ENCODE measurements at regions not wholly inside any gene's neighbourhood (a gene's known extent, or its start where the extent isn't known, plus 50 kb on each side); places are given as distances from the start of the nearest gene placed in this dataset.

- DNase-seq, result no peak
These were observed 87.3 kb upstream of the ZNF618 start for GRCh38 chr9:113788616-113789330.

DNA sequence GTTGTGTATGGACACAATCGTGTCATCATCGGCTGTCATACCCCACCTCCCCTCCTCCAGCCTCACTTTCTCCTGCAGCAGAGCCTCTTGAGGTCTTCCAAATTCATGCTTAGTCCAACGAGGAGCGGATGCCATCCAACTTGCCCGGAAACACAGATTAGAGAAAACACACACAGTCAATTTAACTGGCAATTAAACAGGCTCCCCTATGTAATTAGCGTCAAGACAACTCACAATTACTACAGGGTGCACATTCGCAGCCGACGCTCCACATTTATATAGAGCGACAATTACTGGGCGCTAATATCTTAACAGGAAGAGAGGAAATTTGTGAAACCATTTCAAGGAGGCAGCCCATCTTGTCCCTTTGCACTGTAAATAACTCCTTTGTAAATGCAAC, 86.0 kb upstream of the ZNF618 start:
- DNase-seq, result no peak

DNA sequence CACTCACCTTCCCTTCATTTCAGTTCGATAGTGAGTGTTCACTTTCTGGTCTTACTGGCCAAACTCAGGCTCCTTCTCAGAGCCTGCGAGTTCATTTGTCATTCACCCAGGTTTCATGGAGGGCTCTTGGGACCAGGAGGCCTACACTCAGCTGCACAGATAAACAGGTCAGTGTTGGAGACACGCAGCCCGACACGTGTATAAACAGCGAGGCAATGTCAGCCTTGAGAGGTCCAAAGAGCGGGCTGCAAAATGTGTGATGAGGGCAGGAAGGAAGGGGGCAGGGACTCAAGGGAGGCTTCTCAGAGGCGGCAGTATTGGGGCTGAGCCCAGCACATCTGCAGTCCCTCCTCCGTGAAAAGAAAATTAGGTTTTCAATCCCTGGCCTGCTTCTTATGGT, 82.6 kb upstream of the ZNF618 start:
- no peak for DNase-seq

DNA sequence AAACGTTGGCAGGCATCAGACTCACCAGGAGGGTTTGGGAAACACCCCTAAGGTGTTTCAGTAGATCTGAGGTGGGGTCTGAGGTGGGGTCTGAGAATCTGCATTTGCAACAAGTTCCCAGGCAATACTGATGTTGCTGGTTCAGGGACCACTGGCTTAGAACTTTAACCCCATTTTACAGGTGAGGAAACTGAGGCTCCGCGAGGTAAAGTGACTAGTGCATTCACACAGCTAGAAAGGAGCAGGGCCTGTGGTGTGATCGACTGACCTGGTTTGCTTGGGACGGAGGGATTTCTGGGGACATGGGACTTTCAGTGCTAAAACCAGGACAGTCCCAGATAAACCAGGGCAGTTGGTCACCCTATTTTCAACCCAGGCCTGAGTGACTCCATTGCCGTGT, 81.4 kb upstream of the ZNF618 start:
- DNase-seq, result no peak

DNA sequence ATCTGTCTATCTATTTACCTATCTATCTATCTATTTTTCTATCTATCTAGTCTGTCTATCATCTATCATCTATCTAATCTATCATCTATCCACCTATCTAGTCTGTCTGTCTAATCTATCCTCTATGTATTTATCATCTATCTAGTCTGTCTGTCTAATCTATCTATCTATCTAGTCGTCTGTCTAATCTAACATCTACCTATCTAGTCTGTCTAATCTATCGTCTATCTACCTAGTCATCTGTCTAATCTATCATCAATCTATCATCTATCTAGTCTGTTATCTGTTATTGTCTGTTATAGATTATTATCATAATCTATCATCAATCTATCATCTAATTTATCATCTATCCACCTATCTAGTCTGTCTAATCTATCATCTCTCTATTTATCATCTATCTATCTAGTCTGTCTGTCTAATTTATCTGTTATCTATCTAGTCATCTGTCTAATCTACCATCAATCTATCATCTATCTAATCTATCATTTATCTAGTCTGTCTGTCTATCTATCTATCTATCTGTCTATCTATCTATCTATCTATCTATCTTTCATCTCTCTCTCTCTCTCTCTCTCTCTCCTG, 80.2 kb upstream of the ZNF618 start:
- DNase-seq, result no peak

DNA sequence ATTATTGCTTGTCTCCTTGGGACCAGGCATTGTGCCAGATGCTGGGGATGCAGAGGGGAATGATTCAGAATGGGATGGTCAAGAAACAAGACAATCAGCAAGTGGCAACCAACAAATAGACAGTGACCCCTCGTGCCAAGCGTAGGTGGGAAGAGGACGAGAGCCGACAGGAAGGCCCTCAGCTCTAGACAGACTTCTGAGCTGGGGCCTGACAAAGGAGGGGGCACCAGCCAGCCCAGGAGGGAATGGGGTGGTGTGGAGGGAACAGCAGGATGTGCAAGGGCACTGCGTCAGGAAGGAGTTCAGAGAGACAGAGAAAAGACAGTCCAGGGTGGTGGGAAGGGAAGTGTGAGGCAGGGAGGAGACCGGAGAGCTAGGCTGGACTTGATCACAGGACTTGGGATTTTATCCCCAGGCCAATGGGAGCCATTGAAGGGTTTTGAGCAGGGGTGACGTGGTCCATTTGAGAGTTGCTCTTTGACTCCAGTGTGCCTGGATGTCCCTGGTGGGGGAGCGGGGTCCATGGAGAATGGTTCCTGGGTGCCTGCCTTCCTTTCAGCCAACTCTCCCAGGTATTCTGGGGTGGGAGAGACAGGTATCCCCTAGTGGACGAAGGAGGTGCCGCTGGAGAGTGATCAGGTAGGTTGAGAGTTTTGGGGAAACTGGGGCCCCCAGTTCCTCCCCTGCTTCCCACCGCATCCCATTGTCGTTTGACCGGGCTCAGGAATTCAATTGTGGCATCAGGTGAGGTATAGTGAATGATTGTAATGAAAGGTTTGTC, 79.3 kb upstream of the ZNF618 start:
- DNase-seq, result no peak

DNA sequence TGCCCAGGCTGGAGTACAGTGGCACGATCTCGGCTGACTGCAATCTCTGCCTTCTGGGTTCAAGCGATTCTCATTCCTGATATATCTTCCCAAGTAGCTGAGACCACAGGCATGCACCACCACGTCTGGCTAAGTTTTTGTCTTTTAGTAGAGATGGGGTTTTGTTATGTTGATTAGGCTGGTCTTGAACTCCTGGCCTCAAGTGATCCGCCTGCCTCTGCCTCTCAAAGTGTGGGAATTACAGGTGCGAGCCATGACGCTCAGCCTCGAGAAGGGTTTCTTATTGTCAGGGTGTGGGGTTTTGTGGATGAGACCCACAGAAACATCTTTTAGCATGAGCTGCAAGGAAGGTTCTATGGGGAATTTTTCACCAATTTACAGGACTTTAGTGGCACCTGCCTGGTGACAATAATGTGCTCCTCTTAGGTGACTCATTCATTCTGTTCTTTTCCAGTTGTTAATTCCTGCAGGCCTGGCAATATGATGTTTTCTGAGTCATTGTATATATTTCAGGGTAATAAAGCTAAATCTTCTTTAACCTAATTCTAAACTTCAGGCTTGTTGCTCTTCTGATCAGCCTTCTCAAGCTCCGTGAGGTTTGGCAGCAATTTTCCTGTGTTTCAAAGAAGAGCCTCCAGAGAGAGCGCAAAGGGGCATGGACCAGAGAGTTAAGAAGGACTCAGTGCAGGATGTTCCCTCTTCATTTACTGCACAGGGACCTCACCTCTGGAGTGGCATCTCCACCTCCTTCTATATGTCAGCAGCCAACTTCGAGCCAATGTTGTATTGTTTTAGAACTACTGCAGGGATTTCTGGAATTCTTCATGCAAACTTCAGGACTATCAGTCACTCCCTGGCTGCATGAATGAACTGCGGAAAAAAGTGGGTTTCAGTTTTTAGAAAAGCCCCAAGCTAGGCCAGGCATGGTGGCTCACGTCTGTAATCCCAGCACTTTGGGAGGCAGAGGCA, 77.8 kb upstream of the ZNF618 start:
- DNase-seq, result no peak

DNA sequence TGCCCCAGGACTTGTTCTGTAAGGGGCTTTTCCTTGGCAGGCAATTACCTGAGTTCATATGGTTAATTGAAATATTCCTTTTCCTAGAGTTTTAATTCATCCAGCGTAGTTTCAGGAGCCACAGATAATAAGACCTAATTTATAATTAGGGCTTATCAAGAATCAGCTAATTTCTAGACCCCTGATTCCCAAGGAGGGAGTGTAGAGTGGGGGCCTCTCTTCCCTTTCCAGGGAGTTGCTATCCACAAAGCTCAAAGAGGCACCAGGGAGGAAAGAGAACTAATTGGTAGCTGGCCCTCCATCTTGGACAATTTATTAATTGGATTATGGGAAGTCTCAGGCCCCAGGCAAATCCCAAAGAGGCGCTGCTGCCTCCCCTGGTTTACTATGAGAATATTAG, 75.8 kb upstream of the ZNF618 start:
- DNase-seq, result no peak

DNA sequence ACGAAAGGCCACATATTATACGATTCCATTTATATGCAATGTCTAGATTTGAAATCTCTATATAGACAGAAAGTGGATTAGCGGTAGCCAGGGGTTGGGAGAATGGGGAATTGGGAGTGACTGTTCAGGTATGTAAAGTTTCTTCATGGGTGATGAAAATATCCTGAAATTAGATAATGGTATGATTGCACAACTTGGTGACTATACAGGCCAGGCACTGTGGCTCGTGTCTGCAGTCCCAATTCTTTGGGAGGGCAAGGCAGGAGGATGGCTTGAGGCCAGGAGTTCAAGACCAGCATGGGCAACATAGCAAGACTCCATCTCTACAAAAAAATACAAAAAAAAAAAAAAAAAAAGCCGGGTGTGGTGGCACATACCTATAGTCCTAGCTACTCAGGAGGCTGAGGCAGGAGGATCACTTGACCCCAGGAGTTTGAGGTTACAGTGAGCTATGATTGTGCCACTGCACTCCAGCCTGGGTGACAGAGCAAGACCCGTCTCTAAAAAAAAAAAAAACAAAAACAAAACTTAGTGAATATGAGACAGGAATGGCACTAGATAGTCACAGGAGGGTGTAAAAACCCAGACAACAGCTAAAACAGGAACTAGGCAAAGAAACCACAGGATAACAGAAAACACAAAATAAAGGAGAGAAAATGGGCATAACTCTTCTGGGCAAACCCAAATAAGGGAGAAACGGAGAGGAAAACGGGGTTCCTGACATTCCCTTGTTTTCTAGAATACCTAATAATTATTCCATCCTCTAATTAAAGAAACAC, 72.1 kb upstream of the ZNF618 start:
- DNase-seq, result no peak

- no peak for DNase-seq
These were observed 70.5 kb upstream of the ZNF618 start for GRCh38 chr9:113805486-113806132.

DNA sequence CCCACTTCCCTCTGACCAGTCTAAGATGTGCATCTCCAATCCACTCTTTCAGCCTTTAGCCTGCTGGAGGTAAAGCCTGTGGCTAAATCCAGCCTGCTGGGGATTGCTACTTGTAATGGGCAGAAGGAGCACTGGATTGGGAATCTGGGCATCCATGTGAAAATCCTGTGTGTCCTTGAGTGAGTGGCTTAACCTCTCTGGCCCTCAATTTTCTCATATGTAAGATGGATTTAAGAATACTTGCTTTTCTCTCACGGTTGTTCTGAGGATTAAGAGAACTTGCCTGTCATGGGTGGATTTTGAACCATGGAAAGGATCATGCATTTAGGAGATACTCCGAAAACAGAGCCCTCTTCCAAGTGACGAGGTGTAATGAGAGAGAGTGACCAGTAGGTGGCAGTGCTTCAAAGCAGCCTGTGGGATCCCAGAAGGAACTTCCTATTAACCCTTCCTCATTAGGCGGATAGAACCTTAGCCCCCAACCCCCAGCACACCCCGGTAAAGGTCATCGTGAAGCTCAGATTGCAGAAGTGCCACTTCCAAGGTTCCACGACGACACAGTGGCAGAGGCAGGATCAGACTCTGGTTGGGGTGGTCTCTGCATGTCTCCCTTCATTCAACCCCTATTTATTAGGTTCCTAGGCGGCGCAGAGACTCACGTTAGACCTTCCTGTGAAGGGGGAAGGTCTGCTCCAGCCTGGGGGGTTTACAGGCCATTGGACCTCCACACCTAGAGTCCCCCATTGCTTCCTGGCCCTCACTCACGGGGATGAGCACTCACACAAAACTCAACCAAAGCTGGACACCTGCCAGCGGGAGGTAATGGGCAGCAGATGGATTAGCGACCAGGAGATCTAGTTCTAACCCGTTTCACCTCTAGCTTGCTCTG, 68.7 kb upstream of the ZNF618 start:
- peak; percentile 41 for DNase-seq

- no peak for DNase-seq
These were observed 67.4 kb upstream of the ZNF618 start for GRCh38 chr9:113808391-113809358.

DNA sequence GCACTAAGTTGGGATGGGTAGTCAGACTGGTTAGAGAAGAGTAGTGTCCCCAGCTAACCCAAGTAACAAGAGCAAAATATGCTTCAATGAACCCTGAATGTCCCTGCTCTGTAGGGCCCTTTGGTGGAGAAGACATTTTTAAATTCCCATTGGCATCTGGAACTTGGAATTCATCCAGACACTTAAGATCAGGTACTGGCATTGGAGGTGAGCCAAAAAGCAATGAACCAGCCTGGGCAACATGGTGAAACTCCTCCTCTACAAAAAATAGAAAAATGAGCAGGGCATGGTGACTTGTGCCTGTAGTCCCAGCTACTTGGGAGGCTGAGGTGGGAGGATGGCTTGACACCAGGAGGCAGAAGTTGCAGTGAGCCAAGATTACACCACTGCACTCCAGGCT, 58.9 kb upstream of the ZNF618 start:
- no peak for DNase-seq

- no peak for DNase-seq
These were observed 57.7 kb upstream of the ZNF618 start for GRCh38 chr9:113818391-113818790.

GRCh38 chr9:113822315-113822714, 53.8 kb upstream of the ZNF618 start:
- DNase-seq, result no peak

DNA sequence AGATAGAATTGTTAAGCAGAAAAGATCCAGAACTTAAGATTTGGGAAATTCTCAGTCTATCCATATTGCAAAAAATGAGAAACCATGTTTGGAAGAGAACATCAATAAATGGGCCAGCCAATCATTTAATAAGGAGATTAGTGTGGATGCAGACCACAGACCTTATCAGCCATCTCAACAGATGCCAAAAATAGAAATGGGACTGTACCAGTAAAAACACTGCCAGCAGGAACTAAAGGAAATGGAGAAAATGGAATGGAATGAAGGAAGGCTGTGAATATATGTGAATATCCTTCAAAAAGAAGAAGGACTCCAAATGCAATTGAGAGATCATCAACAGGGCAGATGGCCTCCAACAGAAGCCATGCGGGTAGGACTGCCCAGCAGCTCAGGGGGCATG, 52.7 kb upstream of the ZNF618 start:
- DNase-seq, result no peak
